K562 (cell line): ENCODE measurements at regions not wholly inside any gene's neighbourhood (a gene's known extent, or its start where the extent isn't known, plus 50 kb on each side); places are given as distances from the start of the nearest gene placed in this dataset.
"Not testable (repeated sequence)": the region's sequence is repeated elsewhere in the genome, so short reads cannot be mapped to it uniquely, and the experiment has no call there.

ENCODE experiments used
- EZH2 ChIP-seq: IDR thresholded peaks from 2 replicates; pipeline ENCODE4 v1.6.1; 2012; ENCODE audit warnings: low read depth, mild to moderate bottlenecking, inconsistent platforms, low read length, borderline replicate concordance
- JUNB ChIP-seq: fragments of 450-650 bp; formaldehyde crosslinking; conservative IDR thresholded peaks from 2 replicates; pipeline ENCODE4 v1.4.0; 2020; ENCODE audit warnings: mild to moderate bottlenecking
- LEF1 ChIP-seq: fragments of 450-650 bp; IDR thresholded peaks from 2 replicates; pipeline ENCODE4 v1.6.1; 2016; ENCODE audit warnings: mild to moderate bottlenecking
- POLR2A ChIP-seq: fragments of 450-650 bp; conservative IDR thresholded peaks from 2 replicates; pipeline ENCODE4 v1.6.1; 2016
- SNIP1 ChIP-seq: fragments of 450-650 bp; IDR thresholded peaks from 2 replicates; pipeline ENCODE4 v1.7.1; 2017; ENCODE audit warnings: low read depth, mild to moderate bottlenecking
- TRIM28 ChIP-seq: fragments of 450-650 bp; IDR thresholded peaks from 2 replicates; pipeline ENCODE4 v1.6.1; 2017
- TF ChIP-seq, protein P1 (sequence below), 3 experiments: IDR thresholded peaks in 2 of 3; conservative IDR thresholded peaks in 1 of 3; 2 replicates each; pipeline ENCODE4 v1.5.1; 2011 to 2012; ENCODE audit warnings: low read length in 3 of 3, mild to moderate bottlenecking in 3 of 3, control low read depth in 2 of 3, improper control_type of control experiment in 1 of 3, inconsistent platforms in 1 of 3, low read depth in 1 of 3, mixed read lengths in 1 of 3, moderate library complexity in 1 of 3; ENCODE audit not compliant: insufficient read depth in 2 of 3
- TF ChIP-seq, protein P2 (sequence below): fragments of 250-450 bp; sonication (Bioruptor Pico); IDR thresholded peaks from 2 replicates; pipeline ENCODE4 v1.8.0; 2022; ENCODE audit warnings: inconsistent platforms
- TF ChIP-seq, protein P3 (sequence below): fragments of 450-650 bp; IDR thresholded peaks from 2 replicates; pipeline ENCODE4 v1.6.1; 2016; ENCODE audit warnings: antibody characterized with exemption
- TF ChIP-seq, protein P4 (sequence below): fragments of 450-650 bp; IDR thresholded peaks from 2 replicates; pipeline ENCODE4 v1.6.1; 2016; ENCODE audit warnings: borderline replicate concordance

DNA sequence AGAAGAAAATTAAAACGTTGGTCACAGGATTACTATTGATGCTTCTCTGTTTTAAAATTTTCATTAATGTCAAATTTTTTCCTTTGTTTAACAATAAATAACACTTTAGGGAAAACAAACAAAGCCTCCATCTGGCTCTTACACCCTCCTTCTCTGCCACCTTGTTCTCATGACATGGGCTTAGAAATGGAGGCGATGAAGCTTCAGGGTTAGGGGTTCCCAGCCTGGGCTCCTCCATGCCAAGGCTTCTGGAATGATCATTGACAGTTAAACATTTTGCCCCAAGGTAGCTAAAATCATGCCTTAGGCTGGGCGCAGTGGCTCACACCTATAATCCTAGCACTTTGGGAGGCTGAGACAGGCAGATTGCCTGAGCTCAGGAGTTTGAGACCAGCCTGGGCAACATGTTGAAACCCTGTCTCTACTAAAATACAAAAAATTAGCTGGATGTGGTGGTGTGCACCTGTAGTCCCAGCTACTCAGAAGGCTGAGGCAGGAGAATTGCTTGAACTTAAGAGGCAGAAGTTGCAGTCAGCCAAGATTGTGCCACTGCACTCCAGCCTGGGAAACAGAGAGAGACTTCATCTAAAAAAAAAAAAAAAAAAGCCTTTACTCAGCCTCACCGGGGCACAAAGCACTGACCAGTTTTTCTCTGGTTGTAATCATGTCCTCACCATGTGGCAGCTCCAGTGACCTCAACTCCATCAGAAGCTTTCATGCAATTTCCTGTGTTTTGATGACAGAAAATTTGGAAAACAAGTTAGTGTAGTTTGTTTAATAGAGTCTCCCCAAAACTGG, 125.1 kb downstream of the MYCN start:
- TF ChIP-seq, protein P1, sequence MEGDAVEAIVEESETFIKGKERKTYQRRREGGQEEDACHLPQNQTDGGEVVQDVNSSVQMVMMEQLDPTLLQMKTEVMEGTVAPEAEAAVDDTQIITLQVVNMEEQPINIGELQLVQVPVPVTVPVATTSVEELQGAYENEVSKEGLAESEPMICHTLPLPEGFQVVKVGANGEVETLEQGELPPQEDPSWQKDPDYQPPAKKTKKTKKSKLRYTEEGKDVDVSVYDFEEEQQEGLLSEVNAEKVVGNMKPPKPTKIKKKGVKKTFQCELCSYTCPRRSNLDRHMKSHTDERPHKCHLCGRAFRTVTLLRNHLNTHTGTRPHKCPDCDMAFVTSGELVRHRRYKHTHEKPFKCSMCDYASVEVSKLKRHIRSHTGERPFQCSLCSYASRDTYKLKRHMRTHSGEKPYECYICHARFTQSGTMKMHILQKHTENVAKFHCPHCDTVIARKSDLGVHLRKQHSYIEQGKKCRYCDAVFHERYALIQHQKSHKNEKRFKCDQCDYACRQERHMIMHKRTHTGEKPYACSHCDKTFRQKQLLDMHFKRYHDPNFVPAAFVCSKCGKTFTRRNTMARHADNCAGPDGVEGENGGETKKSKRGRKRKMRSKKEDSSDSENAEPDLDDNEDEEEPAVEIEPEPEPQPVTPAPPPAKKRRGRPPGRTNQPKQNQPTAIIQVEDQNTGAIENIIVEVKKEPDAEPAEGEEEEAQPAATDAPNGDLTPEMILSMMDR (IDR thresholded peaks at IDR 0.05 in 2 of 3, conservative IDR thresholded peaks at IDR 0.05 in 1 of 3; ENCODE audit: insufficient read depth in 2 of 3, low read depth in 1 of 3, low read length in 3 of 3): not testable (repeated sequence)
- TF ChIP-seq TRIM28; EZH2; LEF1; POLR2A; SNIP1; JUNB (CRISPR knock-in tag): not testable (repeated sequence)
- TF ChIP-seq, protein P2, sequence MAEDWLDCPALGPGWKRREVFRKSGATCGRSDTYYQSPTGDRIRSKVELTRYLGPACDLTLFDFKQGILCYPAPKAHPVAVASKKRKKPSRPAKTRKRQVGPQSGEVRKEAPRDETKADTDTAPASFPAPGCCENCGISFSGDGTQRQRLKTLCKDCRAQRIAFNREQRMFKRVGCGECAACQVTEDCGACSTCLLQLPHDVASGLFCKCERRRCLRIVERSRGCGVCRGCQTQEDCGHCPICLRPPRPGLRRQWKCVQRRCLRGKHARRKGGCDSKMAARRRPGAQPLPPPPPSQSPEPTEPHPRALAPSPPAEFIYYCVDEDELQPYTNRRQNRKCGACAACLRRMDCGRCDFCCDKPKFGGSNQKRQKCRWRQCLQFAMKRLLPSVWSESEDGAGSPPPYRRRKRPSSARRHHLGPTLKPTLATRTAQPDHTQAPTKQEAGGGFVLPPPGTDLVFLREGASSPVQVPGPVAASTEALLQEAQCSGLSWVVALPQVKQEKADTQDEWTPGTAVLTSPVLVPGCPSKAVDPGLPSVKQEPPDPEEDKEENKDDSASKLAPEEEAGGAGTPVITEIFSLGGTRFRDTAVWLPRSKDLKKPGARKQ (CRISPR knock-in tag): not testable (repeated sequence)
- TF ChIP-seq, protein P3, sequence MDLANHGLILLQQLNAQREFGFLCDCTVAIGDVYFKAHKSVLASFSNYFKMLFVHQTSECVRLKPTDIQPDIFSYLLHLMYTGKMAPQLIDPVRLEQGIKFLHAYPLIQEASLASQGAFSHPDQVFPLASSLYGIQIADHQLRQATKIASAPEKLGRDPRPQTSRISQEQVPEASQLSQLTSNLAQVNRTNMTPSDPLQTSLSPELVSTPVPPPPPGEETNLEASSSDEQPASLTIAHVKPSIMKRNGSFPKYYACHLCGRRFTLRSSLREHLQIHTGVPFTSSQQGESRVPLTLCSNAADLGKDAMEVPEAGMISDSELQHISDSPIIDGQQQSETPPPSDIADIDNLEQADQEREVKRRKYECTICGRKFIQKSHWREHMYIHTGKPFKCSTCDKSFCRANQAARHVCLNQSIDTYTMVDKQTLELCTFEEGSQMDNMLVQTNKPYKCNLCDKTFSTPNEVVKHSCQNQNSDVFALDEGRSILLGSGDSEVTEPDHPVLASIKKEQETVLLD: not testable (repeated sequence)
- TF ChIP-seq, protein P4, sequence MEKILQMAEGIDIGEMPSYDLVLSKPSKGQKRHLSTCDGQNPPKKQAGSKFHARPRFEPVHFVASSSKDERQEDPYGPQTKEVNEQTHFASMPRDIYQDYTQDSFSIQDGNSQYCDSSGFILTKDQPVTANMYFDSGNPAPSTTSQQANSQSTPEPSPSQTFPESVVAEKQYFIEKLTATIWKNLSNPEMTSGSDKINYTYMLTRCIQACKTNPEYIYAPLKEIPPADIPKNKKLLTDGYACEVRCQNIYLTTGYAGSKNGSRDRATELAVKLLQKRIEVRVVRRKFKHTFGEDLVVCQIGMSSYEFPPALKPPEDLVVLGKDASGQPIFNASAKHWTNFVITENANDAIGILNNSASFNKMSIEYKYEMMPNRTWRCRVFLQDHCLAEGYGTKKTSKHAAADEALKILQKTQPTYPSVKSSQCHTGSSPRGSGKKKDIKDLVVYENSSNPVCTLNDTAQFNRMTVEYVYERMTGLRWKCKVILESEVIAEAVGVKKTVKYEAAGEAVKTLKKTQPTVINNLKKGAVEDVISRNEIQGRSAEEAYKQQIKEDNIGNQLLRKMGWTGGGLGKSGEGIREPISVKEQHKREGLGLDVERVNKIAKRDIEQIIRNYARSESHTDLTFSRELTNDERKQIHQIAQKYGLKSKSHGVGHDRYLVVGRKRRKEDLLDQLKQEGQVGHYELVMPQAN: not testable (repeated sequence)
